ENCODE measurements at regions not wholly inside any gene's neighbourhood (a gene's known extent, or its start where the extent isn't known, plus 50 kb on each side); places are given as distances from the start of the nearest gene placed in this dataset.
A peak's percentile ranks its signal among the peaks of the same experiment; 100 is the strongest.

GRCh38 chr12:45553204-45553603 lies 176.3 kb upstream of the ARID2 start:
- DNase-seq, result no peak

GRCh38 chr12:45557016-45557415 lies 172.5 kb upstream of the ARID2 start:
- DNase-seq, result peak; percentile 74

DNA sequence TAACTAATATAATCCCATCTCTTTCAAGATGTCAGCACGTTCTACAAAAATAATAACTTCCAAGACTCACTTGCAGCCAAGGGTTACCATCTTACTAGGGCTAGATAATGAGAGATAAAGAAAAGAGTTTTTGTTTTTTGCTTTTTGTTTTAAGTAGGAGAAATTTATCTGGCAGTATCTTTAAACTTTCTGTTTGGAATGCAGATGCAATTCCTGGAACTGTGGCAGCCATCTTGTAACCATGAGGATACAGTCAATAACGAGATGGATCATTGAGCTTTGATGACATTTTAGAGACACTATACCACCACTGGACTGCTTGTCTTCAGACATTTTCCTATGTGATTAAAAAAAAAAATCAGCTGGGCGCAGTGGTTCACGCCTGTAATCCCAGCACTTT lies 171.2 kb upstream of the ARID2 start:
- no peak for DNase-seq

GRCh38 chr12:45559537-45559936 lies 170.0 kb upstream of the ARID2 start:
- no peak for DNase-seq

DNA sequence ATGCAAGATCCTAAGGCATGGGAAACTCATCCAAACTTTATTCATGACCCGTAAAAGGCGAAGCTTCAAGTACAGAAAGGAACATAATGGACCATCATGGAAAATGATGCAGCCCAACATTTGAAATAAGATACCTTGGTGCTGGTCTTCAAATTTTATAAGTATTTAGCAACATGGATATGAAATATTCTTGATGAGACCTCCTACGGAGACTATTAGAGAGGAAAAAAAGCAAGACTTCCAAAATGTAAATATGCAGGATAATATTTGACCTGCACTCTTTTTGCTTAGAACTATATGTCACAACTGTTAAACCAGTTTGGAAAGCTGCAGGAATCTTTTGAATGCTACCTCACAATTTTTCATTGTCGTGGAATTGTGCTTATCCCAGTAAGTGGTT lies 168.8 kb upstream of the ARID2 start:
- no peak for DNase-seq

- DNase-seq, result no peak
Measured at GRCh38 chr12:45561488-45561887, 168.0 kb upstream of the ARID2 start.

- DNase-seq, result no peak
Measured at GRCh38 chr12:45565590-45565989, 163.9 kb upstream of the ARID2 start.

DNA sequence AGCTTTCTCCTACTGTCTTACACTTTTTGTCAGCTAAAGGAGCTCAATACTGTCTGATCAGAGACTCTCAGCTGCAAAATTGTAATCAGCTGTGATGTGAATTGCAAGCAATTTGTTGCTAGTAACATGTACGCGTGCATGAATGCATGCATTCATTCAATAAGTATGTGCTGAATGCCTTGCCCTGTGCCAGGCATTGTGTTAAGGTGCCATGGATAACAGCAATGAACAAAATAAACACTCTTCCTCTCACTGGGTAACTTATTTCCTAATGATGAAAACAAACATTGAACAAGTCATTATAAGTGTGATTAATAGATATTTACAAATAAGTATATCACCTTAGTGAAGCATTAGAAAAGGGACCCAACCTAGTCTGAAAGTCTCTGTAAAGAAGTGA lies 163.2 kb upstream of the ARID2 start:
- no peak for DNase-seq

DNA sequence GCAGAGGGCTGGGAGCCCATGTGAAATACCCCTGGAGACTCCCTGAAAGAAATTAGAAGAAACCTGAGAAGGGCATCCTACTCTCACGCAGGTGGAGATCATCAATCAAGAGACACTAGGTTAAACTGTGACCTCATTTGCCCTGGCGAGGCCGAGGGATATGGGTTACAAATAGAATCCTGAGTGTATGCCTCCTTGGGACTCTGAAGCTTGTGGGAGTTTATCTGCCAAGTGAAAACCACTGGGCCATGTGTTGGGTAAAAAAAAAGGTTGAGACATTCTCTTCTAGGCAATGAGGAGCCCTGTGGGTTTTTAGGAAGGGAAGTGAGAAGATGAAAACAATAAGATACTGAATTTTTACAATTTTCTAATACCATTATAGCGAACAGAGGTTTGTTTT lies 160.7 kb upstream of the ARID2 start:
- peak; percentile 70 for DNase-seq

- DNase-seq, result no peak
Measured at GRCh38 chr12:45570501-45570900, 159.0 kb upstream of the ARID2 start.

DNA sequence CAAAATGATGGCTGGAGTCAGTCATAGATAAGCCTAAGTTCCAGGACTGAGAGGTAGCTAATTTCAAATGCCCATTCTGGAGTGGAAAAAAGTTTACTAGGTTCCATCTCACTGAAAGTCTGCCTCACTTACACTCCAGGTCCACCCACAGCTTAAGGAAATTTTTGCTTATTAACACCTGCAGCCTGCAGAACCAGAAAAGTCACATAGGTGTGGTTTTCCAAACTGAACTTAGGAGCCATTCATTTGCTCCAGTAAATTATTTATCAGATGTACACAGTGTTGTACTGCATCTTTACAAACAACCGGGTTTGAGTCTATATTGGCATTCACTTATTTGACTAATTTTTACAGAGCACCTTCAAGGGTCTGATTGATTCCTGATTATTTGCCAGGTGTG lies 157.4 kb upstream of the ARID2 start:
- DNase-seq, result no peak

GRCh38 chr12:45575417-45575816 lies 154.1 kb upstream of the ARID2 start:
- DNase-seq, result peak; percentile 76

GRCh38 chr12:45575823-45576475 lies 153.6 kb upstream of the ARID2 start:
- DNase-seq, result peak; percentile 76

DNA sequence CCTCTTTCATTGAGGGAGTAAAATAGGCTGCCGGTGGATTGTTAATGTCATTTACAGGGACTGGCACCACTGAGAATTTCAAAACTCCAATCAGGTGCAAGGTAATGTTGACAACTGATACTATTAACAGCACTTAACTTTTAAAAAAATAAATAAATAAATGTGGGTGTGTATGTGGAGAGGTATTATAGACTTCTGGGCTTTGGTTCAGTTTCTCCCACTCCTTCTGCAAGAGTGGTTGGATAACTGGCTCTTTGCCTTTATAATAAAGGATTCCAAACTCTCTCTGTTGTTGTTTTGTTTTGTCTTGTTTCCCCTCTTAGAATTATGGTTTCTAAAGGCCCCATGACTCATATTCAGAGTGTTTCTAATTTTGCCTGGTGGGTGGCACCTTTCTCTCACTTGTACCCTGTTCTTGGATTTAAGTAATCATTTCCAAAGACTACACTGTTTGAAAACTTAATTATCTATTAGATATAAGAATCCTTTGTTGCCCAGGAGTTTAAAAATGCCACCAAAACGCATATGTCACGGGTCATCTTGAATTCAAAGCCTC lies 151.6 kb upstream of the ARID2 start:
- DNase-seq, result no peak

DNA sequence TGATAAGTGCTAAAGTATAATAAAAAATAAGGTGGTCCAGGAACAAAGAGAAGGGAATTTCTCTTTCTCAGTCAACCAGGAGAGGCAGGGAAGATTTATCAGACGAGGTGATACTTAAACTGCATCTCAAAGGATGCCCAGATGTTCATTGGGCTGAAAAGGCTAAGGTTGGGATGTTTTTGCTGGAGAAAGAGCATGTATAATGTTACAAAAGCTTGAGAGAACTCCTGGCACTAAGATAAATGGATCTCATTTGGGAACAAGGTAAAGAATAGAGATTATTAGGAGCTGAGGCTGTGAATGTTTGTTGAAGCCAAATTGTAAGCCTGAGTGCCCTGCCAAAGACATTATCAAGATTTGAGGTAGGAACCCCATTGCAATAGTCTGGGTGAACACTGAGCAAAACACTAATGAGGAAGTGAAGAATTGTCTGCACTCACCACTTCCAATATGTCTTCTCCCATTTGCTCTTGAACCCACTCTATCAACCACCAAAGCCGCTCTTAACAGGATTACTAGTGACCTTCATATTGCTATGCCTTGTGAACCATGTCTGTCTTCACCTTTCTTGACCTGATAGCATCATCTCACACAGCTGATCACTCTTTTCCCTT lies 149.0 kb upstream of the ARID2 start:
- no peak for DNase-seq

- DNase-seq, result no peak
Measured at GRCh38 chr12:45581112-45581511, 148.4 kb upstream of the ARID2 start.

- no peak for DNase-seq
Measured at GRCh38 chr12:45582536-45582935, 147.0 kb upstream of the ARID2 start.

DNA sequence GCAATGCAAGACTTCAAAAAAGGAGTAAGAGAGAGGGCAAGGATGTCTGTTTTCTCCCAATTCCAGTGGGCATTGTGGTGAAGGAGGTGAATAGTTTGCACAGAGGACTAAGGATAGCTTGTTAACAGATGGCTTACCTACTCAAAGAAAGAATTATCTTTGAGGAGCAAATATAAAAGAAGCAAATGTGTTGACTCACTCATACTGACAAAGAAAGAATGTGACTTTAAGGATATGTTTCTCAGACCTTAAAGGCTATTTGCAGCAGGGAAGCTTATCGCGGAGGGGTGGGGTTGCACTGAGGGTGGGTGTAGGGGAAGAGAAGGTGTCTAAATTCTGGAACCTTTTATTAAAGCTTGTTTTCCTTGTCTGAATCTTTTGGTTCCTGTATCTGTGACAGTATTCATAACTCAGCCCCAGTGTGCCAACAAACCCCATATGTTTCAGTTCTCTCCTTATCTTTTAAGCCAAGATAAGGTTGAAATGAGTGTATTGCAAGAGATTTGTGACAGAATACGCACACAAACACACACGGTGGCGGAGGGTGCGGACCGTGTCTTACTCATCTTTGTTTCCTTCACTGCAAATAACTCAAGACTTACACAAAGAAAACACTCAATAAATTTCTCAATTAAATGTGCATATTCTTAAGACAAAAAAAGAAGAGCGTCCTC lies 146.4 kb upstream of the ARID2 start:
- DNase-seq, result peak; percentile 84

GRCh38 chr12:45584336-45584735 lies 145.2 kb upstream of the ARID2 start:
- no peak for DNase-seq

DNA sequence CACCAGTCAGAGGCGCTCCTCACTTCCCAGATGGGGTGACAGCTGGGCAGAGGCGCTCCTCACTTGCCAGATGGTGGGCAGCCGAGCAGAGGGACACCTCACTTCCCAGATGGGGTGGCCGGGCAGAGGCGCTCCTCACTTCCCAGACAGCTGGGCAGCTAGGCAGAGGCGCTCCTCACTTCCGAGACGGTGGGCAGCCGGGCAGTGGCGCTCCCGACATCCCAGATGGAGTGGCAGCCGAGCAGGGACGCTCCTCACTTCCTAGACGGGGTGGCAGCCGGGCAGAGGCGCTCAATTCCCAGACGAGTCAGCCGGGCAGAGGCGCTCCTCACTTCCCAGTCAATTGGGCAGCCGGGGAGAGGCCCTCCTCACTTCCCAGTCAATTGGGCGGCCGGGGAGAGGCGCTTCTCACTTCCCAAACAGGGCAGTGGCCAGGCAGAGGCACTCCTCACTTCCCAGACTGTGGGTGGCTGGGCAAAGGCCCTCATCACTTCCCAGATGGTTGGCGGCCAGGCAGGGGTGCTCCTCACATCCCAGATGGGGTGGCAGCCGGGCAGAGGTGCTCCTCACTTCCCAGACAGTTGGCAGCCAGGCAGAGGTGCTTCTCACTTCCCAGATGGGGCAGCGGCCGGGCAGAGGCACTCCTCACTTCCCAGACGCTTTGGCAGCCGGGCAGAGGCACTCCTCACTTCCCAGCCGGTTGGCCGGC lies 143.8 kb upstream of the ARID2 start:
- no peak for DNase-seq

GRCh38 chr12:45586486-45586885 lies 143.0 kb upstream of the ARID2 start:
- no peak for DNase-seq

DNA sequence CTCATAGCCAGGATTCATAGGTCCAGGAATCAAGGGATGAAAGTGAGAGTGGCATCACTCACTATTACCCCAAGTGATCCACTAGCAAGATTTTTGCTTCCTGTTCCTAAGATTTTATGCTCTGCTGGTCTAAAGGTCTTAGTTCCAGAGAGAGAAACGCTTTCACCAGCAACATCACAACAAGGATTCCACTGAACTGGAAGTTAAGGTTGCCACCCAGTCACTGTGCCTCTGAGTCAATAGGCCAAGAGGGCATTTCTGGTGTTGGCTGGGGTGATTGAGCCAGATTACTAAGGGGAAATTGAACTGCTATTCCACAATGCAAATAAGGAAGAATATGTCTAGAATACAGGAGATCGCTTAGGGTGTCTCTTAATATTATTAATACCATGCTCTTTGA lies 142.5 kb upstream of the ARID2 start:
- DNase-seq, result no peak

DNA sequence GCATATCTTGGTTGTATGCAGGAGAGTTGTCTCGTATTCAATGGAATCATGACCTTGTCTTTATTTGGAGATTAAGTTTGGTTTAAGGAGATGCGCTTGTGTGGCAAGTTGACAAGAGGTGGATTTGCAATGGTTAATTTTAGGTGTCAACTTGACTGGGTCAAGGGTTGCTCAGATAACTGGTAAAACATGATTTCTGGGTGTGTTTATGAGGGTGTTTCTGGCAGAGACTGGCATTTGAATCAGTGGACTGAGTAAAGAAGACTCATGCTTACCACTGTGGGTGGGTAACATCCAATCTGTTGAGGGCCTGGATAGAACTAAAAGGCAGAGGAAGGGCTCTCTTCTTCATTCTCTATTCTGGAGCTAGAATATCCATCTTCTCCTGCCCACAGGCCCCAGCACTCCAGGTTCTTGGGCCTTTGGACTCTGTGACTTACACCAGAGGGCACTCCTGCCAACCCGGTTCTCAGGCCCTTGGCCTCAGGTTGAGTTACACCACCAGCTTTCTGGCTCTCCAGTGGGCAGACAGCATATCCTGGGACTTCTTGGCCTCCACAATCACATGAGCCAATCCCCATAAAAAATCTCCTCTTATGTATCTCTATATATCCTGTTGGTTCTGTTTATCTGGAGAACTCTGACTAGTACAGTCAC lies 141.5 kb upstream of the ARID2 start:
- DNase-seq, result no peak

Data from OCI-M1 (cell line).